ENCODE measurements at regions not wholly inside any gene's neighbourhood (a gene's known extent, or its start where the extent isn't known, plus 50 kb on each side); places are given as distances from the start of the nearest gene placed in this dataset.

DNA sequence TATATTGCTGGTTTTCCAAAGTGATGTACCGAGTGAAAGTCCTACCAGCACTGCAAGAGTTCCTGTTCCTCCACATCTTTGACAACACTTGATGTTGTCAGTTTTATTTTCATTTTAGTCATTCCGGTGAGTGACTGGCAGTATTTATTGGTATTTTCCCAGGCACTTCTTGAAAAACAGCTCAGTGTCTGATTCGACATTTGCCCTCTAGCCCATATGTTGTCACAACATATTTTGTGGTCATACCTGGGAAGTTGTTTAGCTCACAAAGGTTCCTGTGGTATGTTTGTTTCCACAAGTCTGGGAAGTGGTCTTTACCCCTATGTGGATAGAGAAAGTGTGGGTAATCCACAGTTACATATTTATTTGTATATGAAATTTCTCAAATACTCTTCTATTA lies 463.6 kb downstream of the HAPSTR1 start:
- TF ChIP-seq CTCF (conservative IDR thresholded peaks at IDR 0.05; ENCODE audit: low read depth, low read length) = no peak
- H3K4me3 ChIP-seq (ENCODE audit: low read depth, low read length) = no peak overlapping the region
- no peak for DNase-seq (ENCODE audit: low read depth)

GRCh38 chr16:9556949-9557665 lies 465.7 kb downstream of the HAPSTR1 start:
- H3K4me3 ChIP-seq (ENCODE audit: low read depth, low read length) = no peak overlapping the region
- DNase-seq (ENCODE audit: low read depth) = no peak
- no peak for TF ChIP-seq CTCF (conservative IDR thresholded peaks at IDR 0.05; ENCODE audit: low read depth, low read length)

DNA sequence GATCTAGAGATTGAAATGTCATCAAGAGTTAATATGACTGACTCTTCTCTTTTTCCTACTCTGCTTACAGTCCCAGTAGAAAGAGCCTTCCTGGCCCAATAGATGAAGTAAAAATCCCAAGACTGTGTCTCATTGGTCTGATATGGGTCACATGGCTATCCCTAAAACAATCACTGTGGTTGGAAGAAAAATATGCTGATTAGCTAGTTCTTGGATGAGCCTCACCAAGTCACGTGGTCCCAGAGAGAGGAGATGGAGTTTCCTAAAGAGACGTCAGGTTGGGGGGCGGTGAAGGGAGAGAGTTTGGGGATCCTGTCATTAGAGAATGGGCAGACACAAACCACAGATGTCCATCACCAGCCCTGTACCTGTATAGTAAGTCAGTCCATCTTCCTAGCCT lies 466.3 kb downstream of the HAPSTR1 start:
- DNase-seq (ENCODE audit: low read depth) = no peak
- H3K4me3 ChIP-seq (ENCODE audit: low read depth, low read length) = no peak overlapping the region
- no peak for TF ChIP-seq CTCF (conservative IDR thresholded peaks at IDR 0.05; ENCODE audit: low read depth, low read length)

DNA sequence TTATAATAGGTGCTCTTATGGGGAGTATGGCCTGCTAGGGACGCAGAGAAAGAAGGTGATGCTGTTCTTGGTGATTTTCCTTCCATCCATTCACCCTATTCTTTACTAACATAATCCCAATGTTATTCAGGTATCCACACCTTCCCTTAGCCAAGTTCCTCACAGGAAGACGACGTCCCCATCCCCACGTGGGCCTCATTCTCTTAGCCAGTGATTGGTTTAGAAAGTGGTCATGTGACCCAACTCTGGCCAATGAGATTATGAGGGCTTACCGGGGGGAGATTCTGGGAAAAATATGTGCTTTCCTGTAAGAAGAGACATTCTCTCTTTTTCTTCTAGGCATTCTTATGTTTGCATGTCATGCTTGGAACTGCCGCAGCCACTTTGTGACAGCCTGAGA lies 474.7 kb downstream of the HAPSTR1 start:
- TF ChIP-seq CTCF (conservative IDR thresholded peaks at IDR 0.05; ENCODE audit: low read depth, low read length) = no peak

GRCh38 chr16:9567666-9568065 lies 476.2 kb downstream of the HAPSTR1 start:
- no peak overlapping the region for H3K4me3 ChIP-seq (ENCODE audit: low read depth, low read length)
- no peak for DNase-seq (ENCODE audit: low read depth)
- TF ChIP-seq CTCF (conservative IDR thresholded peaks at IDR 0.05; ENCODE audit: low read depth, low read length) = no peak

More for the DNA sequence above, 474.7 kb downstream of the HAPSTR1 start:
- no peak overlapping the region for H3K4me3 ChIP-seq (ENCODE audit: low read depth, low read length)
- no peak for DNase-seq (ENCODE audit: low read depth)

- H3K4me3 ChIP-seq (ENCODE audit: low read depth, low read length) = no peak overlapping the region
- no peak for DNase-seq (ENCODE audit: low read depth)
- no peak for TF ChIP-seq CTCF (conservative IDR thresholded peaks at IDR 0.05; ENCODE audit: low read depth, low read length)
Measured at GRCh38 chr16:9568261-9568660, 476.8 kb downstream of the HAPSTR1 start.

- no peak for TF ChIP-seq CTCF (conservative IDR thresholded peaks at IDR 0.05; ENCODE audit: low read depth, low read length)
- H3K4me3 ChIP-seq (ENCODE audit: low read depth, low read length) = no peak overlapping the region
- no peak for DNase-seq (ENCODE audit: low read depth)
Measured at GRCh38 chr16:9570521-9570920, 479.1 kb downstream of the HAPSTR1 start.

Measured in choroid plexus epithelial cell (primary cell).